ENCODE measurements at regions not wholly inside any gene's neighbourhood (a gene's known extent, or its start where the extent isn't known, plus 50 kb on each side); places are given as distances from the start of the nearest gene placed in this dataset.

GRCh38 chr4:101678180-101678579, 112.3 kb upstream of the BANK1 start:
- TF ChIP-seq EZH2 (IDR thresholded peaks at IDR 0.05; ENCODE audit: borderline replicate concordance, low read depth, low read length, poor library complexity, severe bottlenecking) (no peak), CTCF (conservative IDR thresholded peaks at IDR 0.05; ENCODE audit: low read depth, low read length) (no peak)
- intact Hi-C loops (cut with micrococcal nuclease; ENCODE audit: unreplicated experiment): no loop called here
- Histone ChIP-seq H3K4me1 (ENCODE audit: insufficient read depth, low read length, poor library complexity, severe bottlenecking) (no peaks in the 10 kb centered on the region), H3K4me3 (ENCODE audit: low read depth, low read length, poor library complexity, severe bottlenecking) (no peak overlapping the region), H3K27me3 (replicated peaks; ENCODE audit: insufficient read depth, low read depth, low read length, poor library complexity) (no peaks in the 10 kb centered on the region), H3K9me3 (ENCODE audit: low read depth, low read length, poor library complexity, severe bottlenecking) (peaks cover 4% of the 10 kb centered on the region), H3K27ac (ENCODE audit: low read depth, low read length, poor library complexity, severe bottlenecking) (no peak overlapping the region), H3K36me3 (ENCODE audit: insufficient read depth, low read length, poor library complexity, severe bottlenecking) (no peaks in the 10 kb centered on the region)
- no TSS peak for BruUV-seq (replicated peaks)
- ChIA-PET POLR2A (ENCODE audit: low non-redundant PET) (interaction anchor here (0.6 kb wide), 1 partner anchor 397 kb away, joined by 3 read pairs; no protein-coding TSS in a partner anchor), CTCF (no interaction called here)
- DNase-seq (ENCODE audit: low spot score): peak; percentile 60

GRCh38 chr4:101670897-101671296, 119.6 kb upstream of the BANK1 start:
- intact Hi-C loops (cut with micrococcal nuclease; ENCODE audit: unreplicated experiment): no loop called here
- Histone ChIP-seq H3K4me3 (ENCODE audit: low read depth, low read length, poor library complexity, severe bottlenecking) (no peak overlapping the region), H3K27me3 (replicated peaks; ENCODE audit: insufficient read depth, low read depth, low read length, poor library complexity) (no peaks in the 10 kb centered on the region), H3K36me3 (ENCODE audit: insufficient read depth, low read length, poor library complexity, severe bottlenecking) (no peaks in the 10 kb centered on the region), H3K4me1 (ENCODE audit: insufficient read depth, low read length, poor library complexity, severe bottlenecking) (no peaks in the 10 kb centered on the region), H3K9me3 (ENCODE audit: low read depth, low read length, poor library complexity, severe bottlenecking) (peaks cover 4% of the 10 kb centered on the region), H3K27ac (ENCODE audit: low read depth, low read length, poor library complexity, severe bottlenecking) (no peak overlapping the region)
- BruUV-seq (replicated peaks): no TSS peak
- ChIA-PET CTCF (no interaction called here), POLR2A (ENCODE audit: low non-redundant PET) (no interaction called here)
- no peak for DNase-seq (ENCODE audit: low spot score)
- TF ChIP-seq EZH2 (IDR thresholded peaks at IDR 0.05; ENCODE audit: borderline replicate concordance, low read depth, low read length, poor library complexity, severe bottlenecking) (no peak), CTCF (conservative IDR thresholded peaks at IDR 0.05; ENCODE audit: low read depth, low read length) (no peak)

DNA sequence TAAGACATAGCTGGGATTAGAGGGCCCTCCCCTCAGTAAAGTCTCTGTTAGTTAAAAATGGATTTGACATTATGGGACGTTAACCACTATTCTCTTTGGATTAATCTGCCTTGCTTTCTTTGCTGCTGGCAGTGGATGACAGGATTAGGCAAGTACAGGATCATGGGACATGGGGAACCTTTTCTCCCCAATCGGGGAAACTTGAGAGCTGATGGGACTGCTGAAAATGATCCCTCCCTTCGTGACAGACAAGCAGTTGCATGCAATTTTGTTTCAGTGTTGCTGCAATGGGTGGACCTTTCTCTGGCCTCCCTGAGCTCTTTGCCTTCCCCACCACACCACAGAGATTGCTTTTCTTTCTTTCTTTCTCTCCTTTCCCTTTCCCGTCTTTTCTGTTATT, 120.2 kb upstream of the BANK1 start:
- no peaks in the 10 kb centered on the region for H3K27me3 ChIP-seq (replicated peaks; ENCODE audit: insufficient read depth, low read depth, low read length, poor library complexity)
- H3K36me3 ChIP-seq (ENCODE audit: insufficient read depth, low read length, poor library complexity, severe bottlenecking): no peaks in the 10 kb centered on the region
- H3K9me3 ChIP-seq (ENCODE audit: low read depth, low read length, poor library complexity, severe bottlenecking): peaks cover 4% of the 10 kb centered on the region
- POLR2A ChIA-PET (ENCODE audit: low non-redundant PET): no interaction called here
- no peak overlapping the region for H3K27ac ChIP-seq (ENCODE audit: low read depth, low read length, poor library complexity, severe bottlenecking)
- BruUV-seq (replicated peaks): no TSS peak
- no peak overlapping the region for H3K4me3 ChIP-seq (ENCODE audit: low read depth, low read length, poor library complexity, severe bottlenecking)
- H3K4me1 ChIP-seq (ENCODE audit: insufficient read depth, low read length, poor library complexity, severe bottlenecking): no peaks in the 10 kb centered on the region
- CTCF ChIA-PET: no interaction called here
- TF ChIP-seq EZH2 (IDR thresholded peaks at IDR 0.05; ENCODE audit: borderline replicate concordance, low read depth, low read length, poor library complexity, severe bottlenecking) (no peak), CTCF (conservative IDR thresholded peaks at IDR 0.05; ENCODE audit: low read depth, low read length) (no peak)
- intact Hi-C loops (cut with micrococcal nuclease; ENCODE audit: unreplicated experiment): no loop called here
- no peak for DNase-seq (ENCODE audit: low spot score)

Measured in A673 (cell line).